CD4-positive, alpha-beta T cell (primary cell): ENCODE measurements at regions not wholly inside any gene's neighbourhood (a gene's known extent, or its start where the extent isn't known, plus 50 kb on each side); places are given as distances from the start of the nearest gene placed in this dataset.

Source experiments
- ATAC-seq: fragments of 200-7000 bp; cut with Tn5 transposase; one replicate; pipeline ENCODE4 v1.10.0; 2022; ENCODE audit warnings: mild to moderate bottlenecking; ENCODE audit not compliant: poor library complexity
- CTCF ChIA-PET: fragments of 350-600 bp; sonication (Branson Sonifier 250); formaldehyde crosslinking; loops from one replicate; lab custom pipeline; 2021; ENCODE audit warnings: antibody characterized with exemption, inconsistent platforms; lab: Charles Lee
- POLR2A ChIA-PET: fragments of 350-600 bp; sonication (Branson Sonifier 250); formaldehyde crosslinking; loops from one replicate; lab custom pipeline; 2021; ENCODE audit warnings: antibody characterized with exemption, inconsistent platforms; lab: Charles Lee
- DNase-seq, 14 experiments: peaks; one replicate each; pipeline ENCODE4 v3.0.0-alpha.2; 2013 to 2020; ENCODE audit warnings: mixed read lengths in 2 of 14
- H3K27ac ChIP-seq, 2 donors: one replicate each; pipeline versions ENCODE4 v1.5.1 to v1.7.0; 2013; ENCODE audit warnings: low read length in 2 of 2, low read depth in 1 of 2, mild to moderate bottlenecking in 1 of 2
- H3K27me3 ChIP-seq, 2 experiments: 1 replicate in 1 of 2; 2 replicates in 1 of 2; pipeline versions ENCODE4 v1.6.1 to v1.7.0; 2013; ENCODE audit warnings: low read length in 2 of 2, control low read depth in 1 of 2, mild to moderate bottlenecking in 1 of 2, moderate library complexity in 1 of 2; ENCODE audit not compliant: insufficient read depth in 2 of 2, control insufficient read depth in 1 of 2
- H3K36me3 ChIP-seq: one replicate; pipeline ENCODE4 v1.6.1; 2013; ENCODE audit warnings: low read length, control low read depth; ENCODE audit not compliant: insufficient read depth
- H3K4me1 ChIP-seq: one replicate; pipeline ENCODE4 v1.6.1; 2013; ENCODE audit warnings: low read length, control low read depth; ENCODE audit not compliant: insufficient read depth
- H3K4me3 ChIP-seq: one replicate; pipeline ENCODE4 v1.5.1; 2013; ENCODE audit warnings: mild to moderate bottlenecking, low read length, moderate library complexity
- H3K9me3 ChIP-seq, 2 experiments: 1 replicate in 1 of 2; 2 replicates in 1 of 2; pipeline versions ENCODE4 v1.6.1 to v1.7.0; 2013; ENCODE audit warnings: low read length in 2 of 2, mild to moderate bottlenecking in 2 of 2, control low read depth in 1 of 2, moderate library complexity in 1 of 2; ENCODE audit not compliant: control insufficient read depth in 1 of 2, insufficient read depth in 1 of 2
- H3K27ac Mint-ChIP-seq: one replicate; pipeline ENCODE4 v1.8.0; 2020; ENCODE audit warnings: mixed read lengths
- H3K27me3 Mint-ChIP-seq: one replicate; pipeline ENCODE4 v1.8.0; 2021; ENCODE audit warnings: mixed read lengths
- H3K36me3 Mint-ChIP-seq: one replicate; pipeline ENCODE4 v1.8.0; 2021; ENCODE audit warnings: low read depth, mixed read lengths
- H3K4me1 Mint-ChIP-seq: one replicate; pipeline ENCODE4 v1.8.0; 2021; ENCODE audit warnings: low read depth, mixed read lengths
- H3K4me3 Mint-ChIP-seq: one replicate; pipeline ENCODE4 v1.8.0; 2020; ENCODE audit warnings: mild to moderate bottlenecking, mixed read lengths
- H3K9me3 Mint-ChIP-seq: one replicate; pipeline ENCODE4 v1.8.0; 2020; ENCODE audit warnings: mixed read lengths
- CTCF ChIP-seq: fragments of 200-600 bp; IDR thresholded peaks from one replicate; pipeline ENCODE4 v1.8.0; 2022; ENCODE audit warnings: antibody characterized with exemption, mild to moderate bottlenecking
- intact Hi-C, 2 experiments: fragments of 100-400 bp; cut with DNase I in 1 of 2; cut with micrococcal nuclease in 1 of 2; formaldehyde crosslinking; loops; one replicate each; pipeline versions ENCODE4 v1.15.1 to v1.9.0; 2023 to 2025; cut with DNase I, micrococcal nuclease

- no peak for TF ChIP-seq CTCF
- POLR2A ChIA-PET = no interaction called here
Observed at GRCh38 chr10:4654496-4654895, 171.5 kb upstream of the AKR1E2 start.

GRCh38 chr10:4653160-4653559 lies 172.8 kb upstream of the AKR1E2 start:
- ATAC-seq (no peak), DNase-seq (no peak)
- peaks cover 5% of the 10 kb centered on the region for H3K4me1 ChIP-seq
- no peaks in the 10 kb centered on the region for H3K27me3 ChIP-seq
- H3K27ac ChIP-seq = no peak overlapping the region
- H3K27ac Mint-ChIP-seq = no peak overlapping the region
- no peak overlapping the region for H3K4me3 ChIP-seq
- ChIA-PET POLR2A (no interaction called here), CTCF (no interaction called here)
- H3K4me1 Mint-ChIP-seq = peaks cover 9% of the 10 kb centered on the region
- H3K9me3 Mint-ChIP-seq = no peaks in the 10 kb centered on the region
- no peak overlapping the region for H3K4me3 Mint-ChIP-seq
- intact Hi-C loops = loop anchor here in 1 of 2 experiments (10.0 kb wide), 2 partner anchors 748 to 918 kb away; no protein-coding TSS in a partner anchor
- H3K36me3 ChIP-seq = no peaks in the 10 kb centered on the region
- H3K27me3 Mint-ChIP-seq = no peaks in the 10 kb centered on the region
- H3K36me3 Mint-ChIP-seq = no peaks in the 10 kb centered on the region
- no peak for TF ChIP-seq CTCF
- H3K9me3 ChIP-seq = no peaks in the 10 kb centered on the region

More at GRCh38 chr10:4654496-4654895, 171.5 kb upstream of the AKR1E2 start:
- H3K9me3 Mint-ChIP-seq = no peaks in the 10 kb centered on the region
- H3K27me3 ChIP-seq = no peaks in the 10 kb centered on the region
- no peaks in the 10 kb centered on the region for H3K36me3 ChIP-seq
- no peak overlapping the region for H3K4me3 ChIP-seq
- DNase-seq = no peak
- peaks cover 9% of the 10 kb centered on the region for H3K4me1 Mint-ChIP-seq
- no peak for ATAC-seq
- H3K4me3 Mint-ChIP-seq = no peak overlapping the region
- H3K27ac ChIP-seq = no peak overlapping the region
- H3K27ac Mint-ChIP-seq = no peak overlapping the region
- CTCF ChIA-PET = no interaction called here
- no peaks in the 10 kb centered on the region for H3K27me3 Mint-ChIP-seq
- no peaks in the 10 kb centered on the region for H3K9me3 ChIP-seq
- no peaks in the 10 kb centered on the region for H3K36me3 Mint-ChIP-seq
- peaks cover 5% of the 10 kb centered on the region for H3K4me1 ChIP-seq
- intact Hi-C loops = loop anchor here in 1 of 2 experiments (10.0 kb wide), 2 partner anchors 750 to 920 kb away; no protein-coding TSS in a partner anchor

GRCh38 chr10:4652111-4653010 lies 173.6 kb upstream of the AKR1E2 start:
- ChIA-PET CTCF (no interaction called here), POLR2A (interaction anchor here (0.7 to 1.1 kb wide), 2 partner anchors 868 to 1426 kb away, joined by 3 read pairs; partner anchors contain the start of gene KLF6)
- H3K9me3 Mint-ChIP-seq = no peaks in the 10 kb centered on the region
- Histone ChIP-seq H3K27me3 (no peaks in the 10 kb centered on the region), H3K4me1 (peaks cover 5% of the 10 kb centered on the region), H3K36me3 (no peaks in the 10 kb centered on the region), H3K9me3 (no peaks in the 10 kb centered on the region), H3K27ac (no peak overlapping the region), H3K4me3 (no peak overlapping the region)
- no peak overlapping the region for H3K27ac Mint-ChIP-seq
- TF ChIP-seq CTCF = no peak
- ATAC-seq = no peak
- H3K27me3 Mint-ChIP-seq = no peaks in the 10 kb centered on the region
- DNase-seq = peak in 1 of 14 experiments; percentile 13
- no peaks in the 10 kb centered on the region for H3K36me3 Mint-ChIP-seq
- peaks cover 9% of the 10 kb centered on the region for H3K4me1 Mint-ChIP-seq
- intact Hi-C loops = loop anchor here in 1 of 2 experiments (10.0 kb wide), 2 partner anchors 748 to 918 kb away; no protein-coding TSS in a partner anchor
- no peak overlapping the region for H3K4me3 Mint-ChIP-seq
